ENCODE measurements at regions not wholly inside any gene's neighbourhood (a gene's known extent, or its start where the extent isn't known, plus 50 kb on each side); places are given as distances from the start of the nearest gene placed in this dataset.

GRCh38 chrY:8807648-8808408 lies 529.4 kb upstream of the TSPY4 start:
- TF ChIP-seq POLR2A (IDR thresholded peaks at IDR 0.05), result no peak
- no peak for TF ChIP-seq CTCF (IDR thresholded peaks at IDR 0.05 in 4 of 5, conservative IDR thresholded peaks at IDR 0.05 in 1 of 5)

Data from gastrocnemius medialis (tissue), 4 donors.